ENCODE measurements at regions not wholly inside any gene's neighbourhood (a gene's known extent, or its start where the extent isn't known, plus 50 kb on each side); places are given as distances from the start of the nearest gene placed in this dataset.

DNA sequence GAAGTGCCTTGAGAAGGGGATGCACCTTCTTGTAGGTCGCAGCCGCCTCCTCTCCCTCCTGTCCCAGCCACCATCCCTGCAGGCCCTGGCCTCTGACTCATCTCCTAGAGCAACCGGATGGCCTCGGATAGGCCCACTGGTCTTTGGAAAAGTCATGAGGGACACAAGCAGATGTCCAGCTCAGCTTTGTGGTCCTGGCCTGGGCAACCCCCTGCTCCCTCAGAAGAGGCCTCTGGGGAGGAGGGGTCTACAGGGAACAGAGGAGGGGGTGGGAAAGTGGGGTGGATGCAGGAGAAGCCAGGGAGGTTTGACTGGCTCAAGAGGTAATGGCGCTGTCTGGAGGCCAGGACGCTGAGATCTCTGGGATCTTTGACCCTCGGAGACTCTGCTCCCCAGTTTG lies 259.2 kb upstream of the TLE3 start:
- ATAC-seq (peak in 1 of 2 donors; percentile 31), DNase-seq (no peak)
- intact Hi-C loops (cut with DNase I): no loop called here

DNA sequence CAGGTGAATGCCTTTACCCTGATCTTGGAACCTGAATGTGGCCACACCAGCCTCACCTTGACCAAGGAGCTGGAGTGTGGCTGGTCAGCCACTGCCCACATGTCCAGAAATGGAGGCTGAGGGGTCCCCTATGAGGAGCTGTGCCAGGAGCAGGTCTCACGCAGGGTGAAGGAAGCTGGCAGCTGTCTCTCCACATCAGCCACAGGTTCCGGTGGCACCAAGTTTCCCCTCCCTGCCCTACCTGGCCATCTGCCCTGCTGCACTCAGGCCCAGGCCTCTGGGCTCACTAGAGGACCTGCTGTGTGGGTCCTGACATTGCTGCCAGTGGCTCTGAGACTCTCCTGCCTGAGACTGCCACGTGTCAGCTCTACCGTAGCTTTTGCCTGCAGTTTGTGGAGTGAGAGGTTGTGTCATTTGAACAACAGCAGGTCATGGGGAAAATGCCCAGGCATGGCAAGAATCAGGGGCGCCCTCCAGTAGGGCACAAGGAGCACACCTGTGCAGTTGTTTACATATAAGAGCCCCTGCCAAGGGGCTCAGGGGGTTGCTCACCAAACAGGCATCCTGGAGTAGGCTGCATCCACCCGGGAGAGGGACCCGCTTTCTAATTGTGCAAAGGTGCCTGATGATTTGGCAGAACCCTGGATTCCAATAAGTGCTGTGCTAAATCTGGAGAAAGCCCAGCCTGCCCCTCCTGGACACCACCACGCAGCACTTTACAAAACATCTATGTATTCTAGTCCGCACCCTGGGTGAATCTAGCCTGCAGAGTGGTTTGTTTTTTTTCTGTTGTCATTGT lies 258.5 kb upstream of the TLE3 start:
- no peak for DNase-seq

GRCh38 chr15:70355275-70355795 lies 257.6 kb upstream of the TLE3 start:
- ATAC-seq (no peak), DNase-seq (no peak)
- intact Hi-C loops (cut with DNase I): no loop called here

More for the DNA sequence above, 258.5 kb upstream of the TLE3 start:
- ATAC-seq: no peak
- intact Hi-C loops (cut with DNase I): no loop called here

GRCh38 chr15:70354346-70354905 lies 256.7 kb upstream of the TLE3 start:
- no peak for DNase-seq
- intact Hi-C loops (cut with DNase I): no loop called here
- no peak for ATAC-seq

- DNase-seq (no peak), ATAC-seq (no peak)
- intact Hi-C loops (cut with DNase I): no loop called here
Observed at GRCh38 chr15:70353606-70354345, 256.1 kb upstream of the TLE3 start.

- DNase-seq: no peak
- intact Hi-C loops (cut with DNase I): no loop called here
- ATAC-seq: no peak
Observed at GRCh38 chr15:70351941-70352774, 254.4 kb upstream of the TLE3 start.

DNA sequence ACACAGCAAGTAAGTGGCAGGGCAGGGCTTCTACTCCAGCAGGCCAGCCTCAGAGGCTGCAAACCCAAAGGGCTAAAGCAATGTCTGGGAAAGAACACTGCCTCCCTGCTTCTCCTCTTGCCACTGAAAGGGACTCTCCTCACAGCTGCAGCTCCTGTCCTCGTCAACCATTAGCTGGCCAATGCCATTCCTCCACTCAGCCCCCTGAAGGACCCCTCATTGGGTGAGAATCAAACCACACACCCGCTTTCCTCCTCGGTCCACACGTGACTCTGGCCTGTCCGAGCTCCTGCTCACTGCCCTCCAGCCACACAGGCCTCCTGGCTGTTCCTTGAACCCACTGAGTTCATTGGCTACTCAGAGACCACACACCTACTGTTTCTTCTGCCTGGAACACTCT lies 253.7 kb upstream of the TLE3 start:
- DNase-seq (no peak), ATAC-seq (no peak)
- intact Hi-C loops (cut with DNase I): no loop called here

- intact Hi-C loops (cut with DNase I): no loop called here
- DNase-seq: peak; percentile 44
- ATAC-seq: peak; percentile 63 to 65
Observed at GRCh38 chr15:70348581-70349344, 251.0 kb upstream of the TLE3 start.

GRCh38 chr15:70348226-70348543 lies 250.5 kb upstream of the TLE3 start:
- ATAC-seq: peak in 1 of 2 donors; percentile 53
- DNase-seq: no peak
- intact Hi-C loops (cut with DNase I): no loop called here

GRCh38 chr15:70347321-70348225 lies 249.9 kb upstream of the TLE3 start:
- ATAC-seq (no peak), DNase-seq (no peak)
- intact Hi-C loops (cut with DNase I): no loop called here

DNA sequence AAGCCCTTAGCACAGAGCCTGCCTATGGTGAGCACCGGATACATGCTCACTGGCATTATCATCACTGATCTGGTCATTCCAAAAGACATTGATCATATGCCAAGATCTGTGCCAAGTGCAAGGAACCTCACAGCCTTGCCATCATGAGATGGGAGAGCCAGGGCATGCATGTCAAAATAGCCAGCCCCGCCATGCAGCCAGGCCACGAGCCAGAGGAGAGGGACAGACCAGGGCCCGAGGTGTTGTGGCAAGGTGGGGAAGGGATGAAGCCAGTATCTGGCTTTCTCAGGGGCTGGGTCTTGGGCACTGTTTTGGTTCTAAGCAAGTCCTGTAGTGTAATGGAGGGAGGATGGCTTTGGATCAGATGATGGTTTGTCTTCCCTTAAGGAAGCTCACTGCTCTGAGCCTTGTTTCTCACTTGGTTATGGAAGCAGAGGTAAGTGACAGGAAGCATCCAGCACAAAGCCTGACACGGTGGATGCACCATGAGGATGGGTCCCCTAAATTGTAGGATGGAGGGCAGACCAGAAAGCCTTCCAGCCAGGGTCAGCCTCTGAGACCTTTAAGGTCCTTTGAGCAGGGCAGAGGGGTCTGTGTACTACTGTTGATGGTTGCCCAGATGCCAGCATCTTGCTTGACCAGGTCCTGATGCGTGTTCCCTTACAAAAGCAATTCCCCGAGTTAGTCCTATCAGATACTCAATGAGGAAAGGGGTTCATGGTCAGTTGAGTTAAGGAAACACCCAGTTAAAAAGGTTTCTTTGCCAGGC lies 247.7 kb upstream of the TLE3 start:
- DNase-seq: no peak
- no peak for ATAC-seq
- intact Hi-C loops (cut with DNase I): no loop called here

DNA sequence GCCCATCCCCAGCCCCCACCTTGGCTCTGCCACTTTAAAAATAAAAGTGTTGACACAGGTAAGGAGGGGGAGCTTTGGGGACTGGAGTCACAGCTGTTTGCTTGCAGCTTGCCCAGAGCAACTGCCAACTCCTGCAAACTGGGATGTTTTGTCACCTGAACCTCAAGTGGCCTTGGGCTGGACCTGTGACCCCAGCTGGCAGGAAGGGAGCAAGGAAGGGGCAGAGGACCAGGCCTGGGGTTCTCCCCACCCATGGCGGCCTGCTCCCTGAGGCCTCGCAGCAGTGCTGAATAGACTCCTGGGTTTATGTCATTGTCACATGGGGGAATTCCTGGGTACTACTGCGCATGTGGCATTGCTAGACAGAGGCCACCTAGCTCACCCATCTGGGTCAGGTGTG lies 246.9 kb upstream of the TLE3 start:
- intact Hi-C loops (cut with DNase I): no loop called here
- no peak for ATAC-seq
- no peak for DNase-seq

GRCh38 chr15:70343961-70344621 lies 246.4 kb upstream of the TLE3 start:
- ATAC-seq: no peak
- DNase-seq: no peak
- intact Hi-C loops (cut with DNase I): no loop called here

DNA sequence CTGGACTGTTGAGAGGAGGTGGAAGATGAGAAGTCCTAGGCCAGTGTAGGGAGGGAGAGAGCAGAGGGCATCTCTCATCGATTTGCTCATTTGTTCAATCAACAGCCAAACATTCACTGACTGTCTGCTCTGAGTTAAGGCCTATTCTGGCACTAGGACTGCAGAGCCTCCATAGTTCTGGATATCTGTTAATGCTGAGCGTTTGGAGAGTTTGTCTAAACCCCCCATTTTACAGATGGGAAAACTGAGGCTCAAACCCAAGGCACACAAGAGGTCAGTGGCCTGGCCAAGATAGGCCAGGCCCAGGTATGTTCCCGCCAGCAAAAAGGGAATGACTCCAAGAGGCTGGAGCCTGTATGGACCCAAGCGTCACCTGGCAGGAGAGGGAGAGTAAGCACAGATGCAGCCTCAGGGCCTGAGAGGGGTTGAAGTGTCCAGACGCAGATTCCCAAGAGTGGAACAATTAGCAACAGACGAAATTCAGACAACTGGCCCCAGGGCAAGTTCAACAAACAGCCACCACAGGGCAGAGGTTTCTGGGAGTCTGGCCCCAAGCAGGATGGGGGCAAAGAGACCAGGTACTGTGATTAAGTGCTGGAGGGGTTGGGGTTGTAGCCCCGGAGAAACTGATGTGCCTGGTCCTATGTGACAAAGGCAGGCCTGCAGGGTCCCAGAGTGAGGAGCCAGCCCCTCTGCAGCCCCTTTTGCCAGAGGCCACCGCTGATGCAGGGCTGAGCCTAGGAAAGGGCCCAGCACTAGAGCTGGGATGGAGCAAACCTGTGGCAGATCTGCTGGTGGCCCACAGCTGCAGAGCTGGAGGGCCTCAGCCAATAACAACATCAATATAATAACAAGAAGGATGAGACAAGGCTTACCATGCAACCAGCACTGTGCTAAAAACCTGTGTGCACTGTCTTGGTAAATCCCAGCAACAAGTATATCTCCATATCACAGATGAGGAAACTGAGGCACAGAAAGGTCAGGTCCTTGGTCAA lies 245.1 kb upstream of the TLE3 start:
- DNase-seq (no peak), ATAC-seq (no peak)
- intact Hi-C loops (cut with DNase I): no loop called here

DNA sequence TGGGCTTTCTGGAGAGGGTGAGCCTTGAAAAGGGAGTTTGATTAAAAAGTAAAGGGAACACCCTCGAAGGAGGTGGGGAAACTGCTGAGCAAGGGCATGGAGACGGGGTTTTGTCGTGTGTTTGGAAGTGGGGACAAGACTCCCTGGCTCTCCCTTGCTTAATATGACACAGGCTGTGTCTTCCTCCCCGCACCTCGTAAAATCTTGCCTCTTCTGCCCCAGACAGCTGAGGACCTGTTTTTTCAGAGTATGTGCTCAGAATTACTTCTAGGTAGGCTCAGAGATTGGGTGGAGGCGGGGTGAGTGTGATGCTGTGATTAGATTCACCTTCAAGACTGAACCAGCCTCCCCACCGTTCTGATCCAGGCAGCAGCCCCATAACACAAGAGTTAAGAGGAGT lies 244.4 kb upstream of the TLE3 start:
- no peak for ATAC-seq
- intact Hi-C loops (cut with DNase I): no loop called here
- DNase-seq: no peak

Data from left cardiac atrium (tissue), 4 donors.